WTC11 (cell line): ENCODE measurements at regions not wholly inside any gene's neighbourhood (a gene's known extent, or its start where the extent isn't known, plus 50 kb on each side); places are given as distances from the start of the nearest gene placed in this dataset.

ENCODE experiments used
- ATAC-seq: fragments of 200-7000 bp; cut with Tn5 transposase; 2 replicates; pipeline ENCODE4 v1.10.0; 2021; ENCODE audit warnings: mild to moderate bottlenecking, moderate library complexity
- CTCF ChIA-PET: fragments of 300-600 bp; sonication (Branson Sonifier 250); formaldehyde crosslinking; loops from one replicate; lab custom pipeline; 2021; ENCODE audit warnings: antibody characterized with exemption; lab: Charles Lee
- POLR2A ChIA-PET: fragments of 350-600 bp; sonication (Branson Sonifier 250); formaldehyde crosslinking; loops from one replicate; lab custom pipeline; 2021; ENCODE audit warnings: antibody characterized with exemption; lab: Charles Lee
- DNase-seq: peaks from one replicate; pipeline ENCODE4 v3.0.0; 2021; ENCODE audit warnings: low spot score
- H3K27ac Mint-ChIP-seq: 2 replicates; pipeline ENCODE4 v1.8.0; 2021; ENCODE audit warnings: mixed read lengths
- H3K27me3 Mint-ChIP-seq: 2 replicates; pipeline ENCODE4 v1.8.0; 2021; ENCODE audit warnings: low read depth, mild to moderate bottlenecking, moderate library complexity, mixed read lengths
- H3K36me3 Mint-ChIP-seq: 2 replicates; pipeline ENCODE4 v1.8.0; 2021; ENCODE audit warnings: mixed read lengths
- H3K4me1 Mint-ChIP-seq: 2 replicates; pipeline ENCODE4 v1.8.0; 2022; ENCODE audit warnings: mixed read lengths
- H3K4me3 Mint-ChIP-seq: 2 replicates; pipeline ENCODE4 v1.8.0; 2021; ENCODE audit warnings: mild to moderate bottlenecking, moderate library complexity, mixed read lengths
- H3K9me3 Mint-ChIP-seq: 2 replicates; pipeline ENCODE4 v1.8.0; 2021; ENCODE audit warnings: mixed read lengths
- ATF1 ChIP-seq: sonication (generic); formaldehyde crosslinking; IDR thresholded peaks from 2 replicates; pipeline ENCODE4 v1.8.1; 2023; ENCODE audit warnings: mild to moderate bottlenecking, moderate library complexity, missing genetic modification reagents
- CBFB ChIP-seq: sonication (generic); formaldehyde crosslinking; IDR thresholded peaks from 2 replicates; pipeline ENCODE4 v1.8.1; 2022; ENCODE audit warnings: mild to moderate bottlenecking, low read depth, missing genetic modification reagents
- CREB1 ChIP-seq: sonication (generic); formaldehyde crosslinking; IDR thresholded peaks from 2 replicates; pipeline ENCODE4 v1.8.0; 2023; ENCODE audit warnings: mild to moderate bottlenecking, missing genetic modification reagents
- CREM ChIP-seq: sonication (generic); formaldehyde crosslinking; IDR thresholded peaks from 2 replicates; pipeline ENCODE4 v1.8.1; 2022; ENCODE audit warnings: mild to moderate bottlenecking, missing genetic modification reagents, moderate library complexity
- ESRRA ChIP-seq: sonication (generic); formaldehyde crosslinking; IDR thresholded peaks from 2 replicates; pipeline ENCODE4 v1.8.1; 2022; ENCODE audit warnings: mild to moderate bottlenecking, missing genetic modification reagents, borderline replicate concordance
- FOXJ3 ChIP-seq: sonication (generic); formaldehyde crosslinking; IDR thresholded peaks from 2 replicates; pipeline ENCODE4 v1.9.0; 2021; ENCODE audit warnings: missing genetic modification reagents, mild to moderate bottlenecking, borderline replicate concordance
- FOXP1 ChIP-seq: sonication (generic); formaldehyde crosslinking; IDR thresholded peaks from 2 replicates; pipeline ENCODE4 v1.8.0; 2022; ENCODE audit warnings: missing genetic modification reagents, mild to moderate bottlenecking, moderate library complexity, borderline replicate concordance
- GABPB1 ChIP-seq: sonication (generic); formaldehyde crosslinking; IDR thresholded peaks from 2 replicates; pipeline ENCODE4 v1.8.1; 2023; ENCODE audit warnings: mild to moderate bottlenecking, missing genetic modification reagents
- JUN ChIP-seq: sonication (generic); formaldehyde crosslinking; IDR thresholded peaks from 2 replicates; pipeline ENCODE4 v1.8.0; 2023; ENCODE audit warnings: mild to moderate bottlenecking, missing genetic modification reagents
- NR1H2 ChIP-seq: sonication (generic); formaldehyde crosslinking; IDR thresholded peaks from 2 replicates; pipeline ENCODE4 v1.9.0; 2021; ENCODE audit warnings: mild to moderate bottlenecking, moderate library complexity, missing genetic modification reagents
- PRDM15 ChIP-seq: sonication (generic); formaldehyde crosslinking; IDR thresholded peaks from 2 replicates; pipeline ENCODE4 v1.8.0; 2022; ENCODE audit warnings: missing genetic modification reagents
- PREB ChIP-seq: sonication (generic); formaldehyde crosslinking; IDR thresholded peaks from 2 replicates; pipeline ENCODE4 v1.8.1; 2022; ENCODE audit warnings: mild to moderate bottlenecking, missing genetic modification reagents, moderate library complexity, borderline replicate concordance
- PRRX2 ChIP-seq: fragments of 250-450 bp; sonication (Bioruptor Pico); IDR thresholded peaks from 2 replicates; pipeline ENCODE4 v1.8.0; 2021; ENCODE audit warnings: mild to moderate bottlenecking
- SOX15 ChIP-seq: fragments of 250-450 bp; sonication (Bioruptor Pico); IDR thresholded peaks from 2 replicates; pipeline ENCODE4 v1.9.0; 2021; ENCODE audit warnings: mild to moderate bottlenecking
- USF2 ChIP-seq: sonication (generic); formaldehyde crosslinking; IDR thresholded peaks from 2 replicates; pipeline ENCODE4 v1.8.1; 2023; ENCODE audit warnings: mild to moderate bottlenecking, missing genetic modification reagents, moderate library complexity
- ZNF532 ChIP-seq: fragments of 250-450 bp; sonication (Bioruptor Pico); IDR thresholded peaks from 2 replicates; pipeline ENCODE4 v1.9.0; 2021; ENCODE audit warnings: mild to moderate bottlenecking, borderline replicate concordance

- TF ChIP-seq CBFB (CRISPR knock-in tag), result no peak
- no peak for TF ChIP-seq ZNF532 (CRISPR knock-in tag)
- TF ChIP-seq SOX15 (CRISPR knock-in tag), result no peak
Measured at GRCh38 chr4:111761531-111761930, 383.7 kb upstream of the FAM241A start (continued).

GRCh38 chr4:111770514-111770913 lies 374.7 kb upstream of the FAM241A start:
- ATAC-seq (no peak), DNase-seq (no peak)
- Mint-ChIP-seq H3K27ac (no peak overlapping the region), H3K4me3 (no peak overlapping the region), H3K36me3 (no peaks in the 10 kb centered on the region), H3K9me3 (no peaks in the 10 kb centered on the region; the same call in 1 of the 2 replicates), H3K4me1 (0 out of 2 replicates have a peak, but pooled peaks cover 2% of the 10 kb centered on the region), H3K27me3 (peaks cover 34% of the 10 kb centered on the region)
- no peak for TF ChIP-seq GABPB1 (CRISPR knock-in tag)
- no peak for TF ChIP-seq FOXP1 (CRISPR knock-in tag)
- no peak for TF ChIP-seq PRRX2 (CRISPR knock-in tag)
- no peak for TF ChIP-seq JUN (CRISPR knock-in tag)
- TF ChIP-seq CREM, result no peak
- no peak for TF ChIP-seq PREB (CRISPR knock-in tag)
- no peak for TF ChIP-seq PRDM15 (CRISPR knock-in tag)
- no peak for TF ChIP-seq NR1H2 (CRISPR knock-in tag)
- TF ChIP-seq CREB1 (CRISPR knock-in tag), result no peak
- TF ChIP-seq ATF1 (CRISPR knock-in tag), result no peak
- TF ChIP-seq ESRRA, result no peak
- TF ChIP-seq FOXJ3 (CRISPR knock-in tag), result no peak
- TF ChIP-seq USF2 (CRISPR knock-in tag), result no peak
- POLR2A ChIA-PET, result no interaction called here
- CTCF ChIA-PET, result no interaction called here
